ENCODE measurements at regions not wholly inside any gene's neighbourhood (a gene's known extent, or its start where the extent isn't known, plus 50 kb on each side); places are given as distances from the start of the nearest gene placed in this dataset.

- TF ChIP-seq TEAD4 (IDR thresholded peaks at IDR 0.05) (no peak), EGR1 (IDR thresholded peaks at IDR 0.05) (peak; percentile 86)
Measured at GRCh38 chr11:10930972-10931760, 73.3 kb upstream of the ZBED5 start.

GRCh38 chr11:10930224-10930971 lies 72.5 kb upstream of the ZBED5 start:
- TF ChIP-seq CREB1 (IDR thresholded peaks at IDR 0.05; ENCODE audit: low read depth) (no peak), EGR1 (IDR thresholded peaks at IDR 0.05) (no peak), TAF1 (IDR thresholded peaks at IDR 0.05; ENCODE audit: low read depth) (no peak), FOXM1 (IDR thresholded peaks at IDR 0.05; ENCODE audit: borderline replicate concordance, low read depth) (no peak), RAD21 (IDR thresholded peaks at IDR 0.05; ENCODE audit: low read depth) (no peak), ZBTB7A (IDR thresholded peaks at IDR 0.05; ENCODE audit: low read depth) (no peak), NFIC (IDR thresholded peaks at IDR 0.05) (no peak), CEBPB (IDR thresholded peaks at IDR 0.05) (no peak), TCF12 (IDR thresholded peaks at IDR 0.05; ENCODE audit: low read depth) (no peak), TEAD4 (IDR thresholded peaks at IDR 0.05) (no peak), EP300 (IDR thresholded peaks at IDR 0.05; ENCODE audit: borderline replicate concordance) (no peak), USF1 (IDR thresholded peaks at IDR 0.05) (no peak), MAX (IDR thresholded peaks at IDR 0.05) (no peak), REST (IDR thresholded peaks at IDR 0.05; ENCODE audit: low read depth) (no peak), YY1 (IDR thresholded peaks at IDR 0.05; ENCODE audit: low read depth) (no peak)

GRCh38 chr11:10927538-10927937 lies 69.7 kb upstream of the ZBED5 start:
- TF ChIP-seq EP300 (IDR thresholded peaks at IDR 0.05; ENCODE audit: borderline replicate concordance) = no peak
- TF ChIP-seq YY1 (IDR thresholded peaks at IDR 0.05; ENCODE audit: low read depth) = no peak
- TF ChIP-seq TCF12 (IDR thresholded peaks at IDR 0.05; ENCODE audit: low read depth) = no peak
- TF ChIP-seq CREB1 (IDR thresholded peaks at IDR 0.05; ENCODE audit: low read depth) = no peak
- no peak for TF ChIP-seq TAF1 (IDR thresholded peaks at IDR 0.05; ENCODE audit: low read depth)
- no peak for TF ChIP-seq RAD21 (IDR thresholded peaks at IDR 0.05; ENCODE audit: low read depth)

- TF ChIP-seq ZBTB7A (IDR thresholded peaks at IDR 0.05; ENCODE audit: low read depth) = no peak
- no peak for TF ChIP-seq TAF1 (IDR thresholded peaks at IDR 0.05; ENCODE audit: low read depth)
- no peak for TF ChIP-seq USF1 (IDR thresholded peaks at IDR 0.05)
- no peak for TF ChIP-seq EP300 (IDR thresholded peaks at IDR 0.05; ENCODE audit: borderline replicate concordance)
- TF ChIP-seq TEAD4 (IDR thresholded peaks at IDR 0.05) = no peak
- TF ChIP-seq EGR1 (IDR thresholded peaks at IDR 0.05) = no peak
- TF ChIP-seq REST (IDR thresholded peaks at IDR 0.05; ENCODE audit: low read depth) = no peak
- TF ChIP-seq CEBPB (IDR thresholded peaks at IDR 0.05) = no peak
- no peak for TF ChIP-seq NFIC (IDR thresholded peaks at IDR 0.05)
- no peak for TF ChIP-seq YY1 (IDR thresholded peaks at IDR 0.05; ENCODE audit: low read depth)
- TF ChIP-seq CREB1 (IDR thresholded peaks at IDR 0.05; ENCODE audit: low read depth) = no peak
- no peak for TF ChIP-seq RAD21 (IDR thresholded peaks at IDR 0.05; ENCODE audit: low read depth)
- no peak for TF ChIP-seq MAX (IDR thresholded peaks at IDR 0.05)
- no peak for TF ChIP-seq FOXM1 (IDR thresholded peaks at IDR 0.05; ENCODE audit: borderline replicate concordance, low read depth)
- TF ChIP-seq TCF12 (IDR thresholded peaks at IDR 0.05; ENCODE audit: low read depth) = no peak
Measured at GRCh38 chr11:10926801-10927211, 69.0 kb upstream of the ZBED5 start.

GRCh38 chr11:10925149-10925926 lies 67.5 kb upstream of the ZBED5 start:
- TF ChIP-seq TEAD4 (IDR thresholded peaks at IDR 0.05) = peak; percentile 31; the same call in 1 of the 2 replicates
- TF ChIP-seq REST (IDR thresholded peaks at IDR 0.05; ENCODE audit: low read depth) = no peak

All from Ishikawa (cell line).